ENCODE measurements at regions not wholly inside any gene's neighbourhood (a gene's known extent, or its start where the extent isn't known, plus 50 kb on each side); places are given as distances from the start of the nearest gene placed in this dataset.
"Not testable (repeated sequence)": the region's sequence is repeated elsewhere in the genome, so short reads cannot be mapped to it uniquely, and the experiment has no call there.

GRCh38 chr21:10430005-10430404, 91.4 kb upstream of the TPTE start:
- POLR2A ChIA-PET = interaction anchor here (1.2 kb wide), 1 partner anchor 14 kb away, joined by 3 read pairs; no protein-coding TSS in a partner anchor
- Histone ChIP-seq H3K9me2 (ENCODE audit: insufficient read depth, low read length) (no peaks in the 10 kb centered on the region), H3K36me3 (ENCODE audit: insufficient read depth, low read length) (no peaks in the 10 kb centered on the region), H3K79me2 (ENCODE audit: insufficient read depth, low read depth, low read length) (no peaks in the 10 kb centered on the region), H2AFZ (ENCODE audit: low read length) (no peak overlapping the region), H3K4me2 (ENCODE audit: low read length) (no peak overlapping the region), H4K20me1 (ENCODE audit: insufficient read depth, low read length) (no peaks in the 10 kb centered on the region), H3K4me3 (ENCODE audit: low read depth, low read length, poor library complexity, severe bottlenecking) (no peak overlapping the region), H3K4me1 (ENCODE audit: insufficient read depth, low read length, poor library complexity, severe bottlenecking) (no peaks in the 10 kb centered on the region), H3K27ac (ENCODE audit: low read depth, low read length, poor library complexity, severe bottlenecking) (no peak overlapping the region), H3K9me3 (ENCODE audit: low read length) (peaks cover 58% of the 10 kb centered on the region)
- no peak for DNase-seq (ENCODE audit: low spot score)
- TF ChIP-seq EZH2phosphoT487 (IDR thresholded peaks at IDR 0.05; ENCODE audit: borderline replicate concordance, low read depth, low read length) (no peak), CTCF (conservative IDR thresholded peaks at IDR 0.05; ENCODE audit: low read length) (no peak)
- CTCF ChIA-PET (ENCODE audit: unreplicated experiment) = no interaction called here
- intact Hi-C loops (cut with micrococcal nuclease; ENCODE audit: unreplicated experiment) = no loop called here
- no TSS peak for BruUV-seq (replicated peaks)

GRCh38 chr21:10431995-10432394, 89.4 kb upstream of the TPTE start:
- CTCF ChIA-PET (ENCODE audit: unreplicated experiment); H3K9me2 ChIP-seq (ENCODE audit: insufficient read depth, low read length); H3K36me3 ChIP-seq (ENCODE audit: insufficient read depth, low read length); H3K27ac ChIP-seq (ENCODE audit: low read depth, low read length, poor library complexity, severe bottlenecking); DNase-seq (ENCODE audit: low spot score); intact Hi-C loops (cut with micrococcal nuclease; ENCODE audit: unreplicated experiment); H3K79me2 ChIP-seq (ENCODE audit: insufficient read depth, low read depth, low read length); H2AFZ ChIP-seq (ENCODE audit: low read length); H4K20me1 ChIP-seq (ENCODE audit: insufficient read depth, low read length); H3K4me2 ChIP-seq (ENCODE audit: low read length); H3K4me3 ChIP-seq (ENCODE audit: low read depth, low read length, poor library complexity, severe bottlenecking); H3K4me1 ChIP-seq (ENCODE audit: insufficient read depth, low read length, poor library complexity, severe bottlenecking); POLR2A ChIA-PET; BruUV-seq (replicated peaks): not testable (repeated sequence)
- H3K9me3 ChIP-seq (ENCODE audit: low read length) = peaks cover 50% of the 10 kb centered on the region

- H2AFZ ChIP-seq (ENCODE audit: low read length); POLR2A ChIA-PET; H3K27ac ChIP-seq (ENCODE audit: low read depth, low read length, poor library complexity, severe bottlenecking); H3K4me2 ChIP-seq (ENCODE audit: low read length); DNase-seq (ENCODE audit: low spot score); CTCF ChIA-PET (ENCODE audit: unreplicated experiment); H3K36me3 ChIP-seq (ENCODE audit: insufficient read depth, low read length); H3K79me2 ChIP-seq (ENCODE audit: insufficient read depth, low read depth, low read length); intact Hi-C loops (cut with micrococcal nuclease; ENCODE audit: unreplicated experiment); H4K20me1 ChIP-seq (ENCODE audit: insufficient read depth, low read length); H3K4me1 ChIP-seq (ENCODE audit: insufficient read depth, low read length, poor library complexity, severe bottlenecking); H3K9me2 ChIP-seq (ENCODE audit: insufficient read depth, low read length); BruUV-seq (replicated peaks); H3K4me3 ChIP-seq (ENCODE audit: low read depth, low read length, poor library complexity, severe bottlenecking): not testable (repeated sequence)
- peaks cover 46% of the 10 kb centered on the region for H3K9me3 ChIP-seq (ENCODE audit: low read length)
Observed at GRCh38 chr21:10432456-10432855, 88.9 kb upstream of the TPTE start.

GRCh38 chr21:10437977-10438376, 83.4 kb upstream of the TPTE start:
- H3K4me3 ChIP-seq (ENCODE audit: low read depth, low read length, poor library complexity, severe bottlenecking); H3K79me2 ChIP-seq (ENCODE audit: insufficient read depth, low read depth, low read length); intact Hi-C loops (cut with micrococcal nuclease; ENCODE audit: unreplicated experiment); BruUV-seq (replicated peaks); H3K4me2 ChIP-seq (ENCODE audit: low read length); H2AFZ ChIP-seq (ENCODE audit: low read length); CTCF ChIA-PET (ENCODE audit: unreplicated experiment); H3K9me2 ChIP-seq (ENCODE audit: insufficient read depth, low read length); H3K36me3 ChIP-seq (ENCODE audit: insufficient read depth, low read length); POLR2A ChIA-PET; H4K20me1 ChIP-seq (ENCODE audit: insufficient read depth, low read length); H3K27ac ChIP-seq (ENCODE audit: low read depth, low read length, poor library complexity, severe bottlenecking); H3K4me1 ChIP-seq (ENCODE audit: insufficient read depth, low read length, poor library complexity, severe bottlenecking); DNase-seq (ENCODE audit: low spot score): not testable (repeated sequence)
- H3K9me3 ChIP-seq (ENCODE audit: low read length) = peaks cover 16% of the 10 kb centered on the region; the same call in 1 of the 2 replicates

- H3K4me3 ChIP-seq (ENCODE audit: low read depth, low read length, poor library complexity, severe bottlenecking); CTCF ChIA-PET (ENCODE audit: unreplicated experiment); DNase-seq (ENCODE audit: low spot score); H3K27ac ChIP-seq (ENCODE audit: low read depth, low read length, poor library complexity, severe bottlenecking); H3K4me1 ChIP-seq (ENCODE audit: insufficient read depth, low read length, poor library complexity, severe bottlenecking); H2AFZ ChIP-seq (ENCODE audit: low read length); H3K79me2 ChIP-seq (ENCODE audit: insufficient read depth, low read depth, low read length); intact Hi-C loops (cut with micrococcal nuclease; ENCODE audit: unreplicated experiment); BruUV-seq (replicated peaks); H4K20me1 ChIP-seq (ENCODE audit: insufficient read depth, low read length); H3K9me2 ChIP-seq (ENCODE audit: insufficient read depth, low read length); POLR2A ChIA-PET; H3K36me3 ChIP-seq (ENCODE audit: insufficient read depth, low read length); H3K4me2 ChIP-seq (ENCODE audit: low read length): not testable (repeated sequence)
- peaks cover 26% of the 10 kb centered on the region; the same call in 1 of the 2 replicates for H3K9me3 ChIP-seq (ENCODE audit: low read length)
Observed at GRCh38 chr21:10440639-10441038, 80.7 kb upstream of the TPTE start.

- H3K79me2 ChIP-seq (ENCODE audit: insufficient read depth, low read depth, low read length); intact Hi-C loops (cut with micrococcal nuclease; ENCODE audit: unreplicated experiment): not testable (repeated sequence)
Observed at GRCh38 chr21:10442018-10442417, 79.4 kb upstream of the TPTE start.

More at GRCh38 chr21:10442018-10442417, 79.4 kb upstream of the TPTE start:
- H3K4me2 ChIP-seq (ENCODE audit: low read length); POLR2A ChIA-PET; BruUV-seq (replicated peaks); H3K4me1 ChIP-seq (ENCODE audit: insufficient read depth, low read length, poor library complexity, severe bottlenecking); DNase-seq (ENCODE audit: low spot score); H3K27ac ChIP-seq (ENCODE audit: low read depth, low read length, poor library complexity, severe bottlenecking); H3K36me3 ChIP-seq (ENCODE audit: insufficient read depth, low read length); CTCF ChIA-PET (ENCODE audit: unreplicated experiment); H3K4me3 ChIP-seq (ENCODE audit: low read depth, low read length, poor library complexity, severe bottlenecking); H3K9me2 ChIP-seq (ENCODE audit: insufficient read depth, low read length); H2AFZ ChIP-seq (ENCODE audit: low read length); H4K20me1 ChIP-seq (ENCODE audit: insufficient read depth, low read length): not testable (repeated sequence)
- peaks cover 26% of the 10 kb centered on the region; the same call in 1 of the 2 replicates for H3K9me3 ChIP-seq (ENCODE audit: low read length)

Measured in OCI-LY7 (cell line).